ENCODE measurements at regions not wholly inside any gene's neighbourhood (a gene's known extent, or its start where the extent isn't known, plus 50 kb on each side); places are given as distances from the start of the nearest gene placed in this dataset.

GRCh38 chr2:150219861-150220260 is 267.6 kb downstream of the RND3 start:
- no peak for TF ChIP-seq ZNF274 (IDR thresholded peaks at IDR 0.05; ENCODE audit: low read depth, low read length)
- TF ChIP-seq YY1 (IDR thresholded peaks at IDR 0.05; ENCODE audit: insufficient read depth, insufficient read length), result no peak
